ENCODE measurements at regions not wholly inside any gene's neighbourhood (a gene's known extent, or its start where the extent isn't known, plus 50 kb on each side); places are given as distances from the start of the nearest gene placed in this dataset.

DNA sequence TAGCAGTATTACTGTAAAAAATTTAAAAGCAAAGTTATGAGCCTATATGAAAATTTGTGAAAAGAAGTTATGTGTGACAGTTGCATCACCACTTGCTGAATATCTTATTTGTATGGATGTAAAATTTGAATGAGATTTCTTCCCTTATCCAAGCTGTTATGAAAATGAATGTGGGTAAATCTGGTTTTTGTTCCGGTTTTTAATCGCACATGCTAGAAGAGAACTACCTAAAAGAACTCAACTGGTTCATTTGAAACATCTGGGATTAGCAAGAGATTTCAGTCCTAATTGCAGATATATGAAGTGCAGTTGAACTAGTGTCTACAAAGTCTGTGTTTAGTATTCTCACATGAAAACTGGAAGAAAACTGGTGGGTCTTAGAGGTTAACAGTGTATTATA lies 467.1 kb upstream of the SPHKAP start:
- TF ChIP-seq, protein P1, sequence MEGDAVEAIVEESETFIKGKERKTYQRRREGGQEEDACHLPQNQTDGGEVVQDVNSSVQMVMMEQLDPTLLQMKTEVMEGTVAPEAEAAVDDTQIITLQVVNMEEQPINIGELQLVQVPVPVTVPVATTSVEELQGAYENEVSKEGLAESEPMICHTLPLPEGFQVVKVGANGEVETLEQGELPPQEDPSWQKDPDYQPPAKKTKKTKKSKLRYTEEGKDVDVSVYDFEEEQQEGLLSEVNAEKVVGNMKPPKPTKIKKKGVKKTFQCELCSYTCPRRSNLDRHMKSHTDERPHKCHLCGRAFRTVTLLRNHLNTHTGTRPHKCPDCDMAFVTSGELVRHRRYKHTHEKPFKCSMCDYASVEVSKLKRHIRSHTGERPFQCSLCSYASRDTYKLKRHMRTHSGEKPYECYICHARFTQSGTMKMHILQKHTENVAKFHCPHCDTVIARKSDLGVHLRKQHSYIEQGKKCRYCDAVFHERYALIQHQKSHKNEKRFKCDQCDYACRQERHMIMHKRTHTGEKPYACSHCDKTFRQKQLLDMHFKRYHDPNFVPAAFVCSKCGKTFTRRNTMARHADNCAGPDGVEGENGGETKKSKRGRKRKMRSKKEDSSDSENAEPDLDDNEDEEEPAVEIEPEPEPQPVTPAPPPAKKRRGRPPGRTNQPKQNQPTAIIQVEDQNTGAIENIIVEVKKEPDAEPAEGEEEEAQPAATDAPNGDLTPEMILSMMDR (IDR thresholded peaks at IDR 0.05): no peak
- no peak for TF ChIP-seq POLR2A (IDR thresholded peaks at IDR 0.05)
